Uterus (tissue), 2 donors: ENCODE measurements at regions not wholly inside any gene's neighbourhood (a gene's known extent, or its start where the extent isn't known, plus 50 kb on each side); places are given as distances from the start of the nearest gene placed in this dataset.

Experiments
- CTCF ChIP-seq, 4 experiments: fragments of 200-600 bp in 2 of 4; fragments of 450-650 bp in 2 of 4; sonication (generic) in 2 of 4; IDR thresholded peaks; one replicate each; pipeline ENCODE4 v1.5.1; 2016 to 2019; ENCODE audit warnings: antibody characterized with exemption in 4 of 4, mild to moderate bottlenecking in 2 of 4, moderate library complexity in 1 of 4
- POLR2A ChIP-seq, 2 donors: fragments of 450-650 bp; IDR thresholded peaks; one replicate each; pipeline ENCODE4 v1.6.1; 2016; ENCODE audit warnings: antibody characterized with exemption in 2 of 2, mild to moderate bottlenecking in 1 of 2, moderate library complexity in 1 of 2

DNA sequence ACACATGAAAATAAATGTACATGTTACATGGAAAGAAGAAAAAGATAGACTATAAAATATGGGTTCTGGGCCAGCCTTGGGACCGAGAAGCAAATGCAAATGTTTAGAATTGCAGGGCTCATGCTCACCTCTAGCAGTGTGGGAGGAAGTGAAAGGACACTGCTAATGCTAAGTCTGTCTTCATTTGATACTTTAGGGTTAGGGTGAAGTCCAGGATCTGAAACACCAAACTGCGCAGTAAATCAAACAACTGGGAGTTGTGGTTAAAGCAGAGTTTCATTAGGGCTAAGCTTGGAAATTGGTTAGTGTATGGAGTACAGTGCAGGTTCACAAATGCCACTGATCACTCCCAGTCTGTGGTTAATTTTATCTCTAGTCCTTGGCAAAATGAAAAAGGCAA is 73.2 kb upstream of the PDK4 start:
- no peak for TF ChIP-seq CTCF (IDR thresholded peaks at IDR 0.05)
- no peak for TF ChIP-seq POLR2A (IDR thresholded peaks at IDR 0.05)
